Neural progenitor cell (in vitro differentiated cells): ENCODE measurements at regions not wholly inside any gene's neighbourhood (a gene's known extent, or its start where the extent isn't known, plus 50 kb on each side); places are given as distances from the start of the nearest gene placed in this dataset.

Experiments
- EZH2 ChIP-seq: fragments of 200-600 bp; sonication (generic); IDR thresholded peaks from 2 replicates; pipeline ENCODE4 v1.6.1; 2017; ENCODE audit warnings: antibody characterized with exemption, mild to moderate bottlenecking, moderate library complexity
- EZH2phosphoT487 ChIP-seq: fragments of 200-600 bp; sonication (generic); IDR thresholded peaks from 2 replicates; pipeline ENCODE4 v1.6.1; 2017; ENCODE audit warnings: antibody characterized with exemption
- TF ChIP-seq, protein P1 (sequence below): fragments of 200-600 bp; sonication (generic); IDR thresholded peaks from 2 replicates; pipeline ENCODE4 v1.5.1; 2017; ENCODE audit warnings: antibody characterized with exemption, mild to moderate bottlenecking

DNA sequence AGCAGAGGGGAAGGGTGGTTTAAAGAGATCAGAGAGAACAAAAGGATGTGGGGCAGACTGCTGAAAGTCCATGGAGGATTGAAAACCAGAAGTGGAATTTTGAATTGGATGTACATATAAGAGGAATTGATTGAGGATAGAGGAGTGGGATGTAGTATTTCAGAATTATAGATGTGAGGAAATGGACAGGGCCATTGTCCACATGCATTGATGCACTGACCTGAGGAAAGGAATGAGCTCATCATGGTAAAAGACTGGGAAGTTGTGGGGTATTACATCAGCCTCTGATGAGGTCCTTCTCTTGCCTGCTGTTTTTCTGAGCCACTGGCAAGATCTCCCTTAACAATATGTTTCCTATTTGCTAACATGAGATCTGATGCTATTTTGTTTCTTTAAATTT lies 365.7 kb upstream of the FANCL start:
- TF ChIP-seq, protein P1, sequence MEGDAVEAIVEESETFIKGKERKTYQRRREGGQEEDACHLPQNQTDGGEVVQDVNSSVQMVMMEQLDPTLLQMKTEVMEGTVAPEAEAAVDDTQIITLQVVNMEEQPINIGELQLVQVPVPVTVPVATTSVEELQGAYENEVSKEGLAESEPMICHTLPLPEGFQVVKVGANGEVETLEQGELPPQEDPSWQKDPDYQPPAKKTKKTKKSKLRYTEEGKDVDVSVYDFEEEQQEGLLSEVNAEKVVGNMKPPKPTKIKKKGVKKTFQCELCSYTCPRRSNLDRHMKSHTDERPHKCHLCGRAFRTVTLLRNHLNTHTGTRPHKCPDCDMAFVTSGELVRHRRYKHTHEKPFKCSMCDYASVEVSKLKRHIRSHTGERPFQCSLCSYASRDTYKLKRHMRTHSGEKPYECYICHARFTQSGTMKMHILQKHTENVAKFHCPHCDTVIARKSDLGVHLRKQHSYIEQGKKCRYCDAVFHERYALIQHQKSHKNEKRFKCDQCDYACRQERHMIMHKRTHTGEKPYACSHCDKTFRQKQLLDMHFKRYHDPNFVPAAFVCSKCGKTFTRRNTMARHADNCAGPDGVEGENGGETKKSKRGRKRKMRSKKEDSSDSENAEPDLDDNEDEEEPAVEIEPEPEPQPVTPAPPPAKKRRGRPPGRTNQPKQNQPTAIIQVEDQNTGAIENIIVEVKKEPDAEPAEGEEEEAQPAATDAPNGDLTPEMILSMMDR, result no peak
- TF ChIP-seq EZH2, result no peak
- TF ChIP-seq EZH2phosphoT487, result no peak
